SK-N-SH (cell line): ENCODE measurements at regions not wholly inside any gene's neighbourhood (a gene's known extent, or its start where the extent isn't known, plus 50 kb on each side); places are given as distances from the start of the nearest gene placed in this dataset.

Experiments
- CHD2 ChIP-seq: fragments of 150-350 bp; IDR thresholded peaks from 2 replicates; pipeline ENCODE4 v1.6.1; 2018; ENCODE audit warnings: low read length; ENCODE audit not compliant: partially characterized antibody
- CTCF ChIP-seq: fragments of 200-600 bp; sonication (generic); IDR thresholded peaks from 2 replicates; pipeline ENCODE4 v1.6.1; 2017; ENCODE audit warnings: antibody characterized with exemption, mild to moderate bottlenecking, moderate library complexity
- MAX ChIP-seq: IDR thresholded peaks from 2 replicates; pipeline ENCODE4 v1.4.0; 2012; ENCODE audit warnings: low read depth
- PBX3 ChIP-seq: IDR thresholded peaks from 2 replicates; pipeline ENCODE4; 2012
- RAD21 ChIP-seq: IDR thresholded peaks from 2 replicates; pipeline ENCODE4 v1.6.1; 2012; ENCODE audit warnings: mild to moderate bottlenecking, low read length
- ZBTB33 ChIP-seq: IDR thresholded peaks from 2 replicates; pipeline ENCODE4 v1.4.0; 2012; ENCODE audit warnings: low read depth, borderline replicate concordance

DNA sequence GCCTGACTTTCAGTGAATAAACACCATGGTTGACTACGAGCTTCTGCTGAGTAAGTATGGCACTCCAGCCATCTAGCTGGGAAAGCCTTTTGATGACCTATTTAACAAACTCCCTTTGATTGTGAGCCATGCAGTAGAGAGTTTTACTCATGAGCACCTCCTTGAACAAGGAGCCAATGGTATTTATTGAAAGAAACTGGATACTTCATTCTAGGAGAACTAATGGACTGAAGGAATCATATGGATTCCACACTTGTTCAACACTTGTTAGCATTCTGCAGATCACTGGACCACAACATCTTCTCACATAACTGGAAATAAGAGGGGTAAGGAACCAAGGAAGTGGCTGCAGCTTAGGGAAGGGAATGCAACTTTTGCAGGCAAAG lies 320.9 kb upstream of the ETAA1 start:
- TF ChIP-seq CTCF (no peak), PBX3 (no peak), CHD2 (no peak), ZBTB33 (no peak), RAD21 (no peak), MAX (no peak)
